ENCODE measurements at regions not wholly inside any gene's neighbourhood (a gene's known extent, or its start where the extent isn't known, plus 50 kb on each side); places are given as distances from the start of the nearest gene placed in this dataset.

DNA sequence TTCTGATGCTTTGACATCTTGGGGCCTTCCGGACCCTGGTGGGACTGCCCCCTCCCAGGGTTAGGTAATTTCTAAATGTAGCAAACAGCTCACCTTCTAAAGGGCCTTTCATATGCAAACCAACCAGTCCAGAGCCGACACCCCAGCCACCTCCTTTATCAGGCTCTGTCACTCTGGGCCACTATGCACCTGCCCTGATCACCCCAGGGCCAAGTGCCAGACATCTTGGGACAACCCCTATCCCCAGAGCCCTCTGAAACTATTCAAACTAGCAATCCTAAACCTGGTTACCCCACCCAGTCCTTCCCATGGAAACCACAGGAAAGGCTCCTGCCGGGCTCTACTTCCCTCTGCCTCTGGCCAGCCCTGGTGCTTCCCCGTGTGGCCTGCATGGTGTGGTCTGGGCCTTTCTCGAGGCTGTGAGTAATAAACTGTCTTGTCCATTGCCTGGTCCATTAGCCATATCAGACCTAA, 91.2 kb upstream of the TNRC6C start:
- no peaks in the 10 kb centered on the region for H3K27me3 ChIP-seq (ENCODE audit: control insufficient read depth in 1 of 2, insufficient read depth in 2 of 2, low read length in 2 of 2)
- Mint-ChIP-seq H3K27me3 (no peaks in the 10 kb centered on the region), H3K4me3 (no peak overlapping the region), H3K27ac (no peak overlapping the region), H3K9me3 (no peaks in the 10 kb centered on the region), H3K4me1 (ENCODE audit: low read depth) (peaks cover 32% of the 10 kb centered on the region), H3K36me3 (ENCODE audit: low read depth) (no peaks in the 10 kb centered on the region)
- TF ChIP-seq, protein P1, sequence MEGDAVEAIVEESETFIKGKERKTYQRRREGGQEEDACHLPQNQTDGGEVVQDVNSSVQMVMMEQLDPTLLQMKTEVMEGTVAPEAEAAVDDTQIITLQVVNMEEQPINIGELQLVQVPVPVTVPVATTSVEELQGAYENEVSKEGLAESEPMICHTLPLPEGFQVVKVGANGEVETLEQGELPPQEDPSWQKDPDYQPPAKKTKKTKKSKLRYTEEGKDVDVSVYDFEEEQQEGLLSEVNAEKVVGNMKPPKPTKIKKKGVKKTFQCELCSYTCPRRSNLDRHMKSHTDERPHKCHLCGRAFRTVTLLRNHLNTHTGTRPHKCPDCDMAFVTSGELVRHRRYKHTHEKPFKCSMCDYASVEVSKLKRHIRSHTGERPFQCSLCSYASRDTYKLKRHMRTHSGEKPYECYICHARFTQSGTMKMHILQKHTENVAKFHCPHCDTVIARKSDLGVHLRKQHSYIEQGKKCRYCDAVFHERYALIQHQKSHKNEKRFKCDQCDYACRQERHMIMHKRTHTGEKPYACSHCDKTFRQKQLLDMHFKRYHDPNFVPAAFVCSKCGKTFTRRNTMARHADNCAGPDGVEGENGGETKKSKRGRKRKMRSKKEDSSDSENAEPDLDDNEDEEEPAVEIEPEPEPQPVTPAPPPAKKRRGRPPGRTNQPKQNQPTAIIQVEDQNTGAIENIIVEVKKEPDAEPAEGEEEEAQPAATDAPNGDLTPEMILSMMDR (IDR thresholded peaks at IDR 0.05) = no peak
- ATAC-seq (ENCODE audit: poor library complexity) (no peak), DNase-seq (peak in 2 of 14 experiments; percentile 45 to 52)
- no peak overlapping the region for H3K4me3 ChIP-seq (ENCODE audit: low read length)
- no peak overlapping the region for H3K27ac ChIP-seq (ENCODE audit: low read depth in 1 of 2, low read length in 2 of 2)
- POLR2A ChIA-PET = no interaction called here
- no peaks in the 10 kb centered on the region for H3K36me3 ChIP-seq (ENCODE audit: insufficient read depth, low read length)
- H3K9me3 ChIP-seq (ENCODE audit: control insufficient read depth in 1 of 2, insufficient read depth in 1 of 2, low read length in 2 of 2) = no peaks in the 10 kb centered on the region
- H3K4me1 ChIP-seq (ENCODE audit: insufficient read depth, low read length) = peaks cover 47% of the 10 kb centered on the region
- intact Hi-C loops (cut with DNase I, micrococcal nuclease) = no loop called here
- CTCF ChIA-PET = no interaction called here

DNA sequence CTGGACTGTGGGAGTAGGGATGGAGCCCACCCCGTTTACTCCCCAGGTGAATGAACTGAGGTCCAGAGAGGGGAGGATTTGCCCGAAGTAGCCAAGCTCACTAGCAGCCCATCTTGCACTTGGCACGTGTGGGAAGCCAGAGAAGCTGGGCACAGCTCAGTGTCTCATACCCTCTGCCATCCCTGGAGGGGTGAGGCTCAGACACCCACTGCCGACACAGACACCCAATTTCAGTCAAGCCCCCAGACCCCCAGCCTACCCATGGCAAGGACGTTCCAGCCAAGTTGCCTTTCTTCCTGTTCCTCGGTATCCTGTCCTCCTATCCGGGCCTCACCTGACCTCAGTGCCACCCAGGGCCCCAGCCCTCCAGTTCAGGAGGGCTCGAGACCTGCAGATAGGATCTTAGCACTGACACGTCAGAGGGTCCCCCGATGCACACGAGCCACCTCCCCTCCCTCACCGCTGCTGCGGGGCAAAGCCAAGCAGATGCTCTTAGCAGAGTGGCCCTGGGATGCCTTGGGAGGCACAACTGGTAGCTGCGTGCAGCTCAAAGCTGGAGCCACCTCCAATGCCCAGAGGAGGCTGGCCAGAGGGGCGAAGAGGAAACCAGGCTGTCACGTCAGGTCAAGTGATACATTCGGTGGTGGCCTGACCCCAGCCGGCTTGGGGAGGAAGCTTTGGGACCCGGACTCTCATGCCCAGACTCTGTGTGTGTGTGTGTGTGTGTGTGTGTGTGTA, 90.4 kb upstream of the TNRC6C start:
- no peak overlapping the region for H3K4me3 Mint-ChIP-seq
- H3K36me3 ChIP-seq (ENCODE audit: insufficient read depth, low read length) = no peaks in the 10 kb centered on the region
- intact Hi-C loops (cut with DNase I, micrococcal nuclease) = no loop called here
- POLR2A ChIA-PET = no interaction called here
- peaks cover 55% of the 10 kb centered on the region for H3K4me1 ChIP-seq (ENCODE audit: insufficient read depth, low read length)
- peaks cover 40% of the 10 kb centered on the region for H3K4me1 Mint-ChIP-seq (ENCODE audit: low read depth)
- no peak for ATAC-seq (ENCODE audit: poor library complexity)
- H3K9me3 Mint-ChIP-seq = no peaks in the 10 kb centered on the region
- H3K27me3 ChIP-seq (ENCODE audit: control insufficient read depth in 1 of 2, insufficient read depth in 2 of 2, low read length in 2 of 2) = no peaks in the 10 kb centered on the region
- H3K4me3 ChIP-seq (ENCODE audit: low read length) = no peak overlapping the region
- H3K36me3 Mint-ChIP-seq (ENCODE audit: low read depth) = no peaks in the 10 kb centered on the region
- DNase-seq = no peak
- TF ChIP-seq, protein P1 (IDR thresholded peaks at IDR 0.05) = no peak
- no peaks in the 10 kb centered on the region for H3K27me3 Mint-ChIP-seq
- CTCF ChIA-PET = no interaction called here
- no peak overlapping the region for H3K27ac Mint-ChIP-seq
- H3K27ac ChIP-seq (ENCODE audit: low read depth in 1 of 2, low read length in 2 of 2) = no peak overlapping the region
- H3K9me3 ChIP-seq (ENCODE audit: control insufficient read depth in 1 of 2, insufficient read depth in 1 of 2, low read length in 2 of 2) = no peaks in the 10 kb centered on the region

DNA sequence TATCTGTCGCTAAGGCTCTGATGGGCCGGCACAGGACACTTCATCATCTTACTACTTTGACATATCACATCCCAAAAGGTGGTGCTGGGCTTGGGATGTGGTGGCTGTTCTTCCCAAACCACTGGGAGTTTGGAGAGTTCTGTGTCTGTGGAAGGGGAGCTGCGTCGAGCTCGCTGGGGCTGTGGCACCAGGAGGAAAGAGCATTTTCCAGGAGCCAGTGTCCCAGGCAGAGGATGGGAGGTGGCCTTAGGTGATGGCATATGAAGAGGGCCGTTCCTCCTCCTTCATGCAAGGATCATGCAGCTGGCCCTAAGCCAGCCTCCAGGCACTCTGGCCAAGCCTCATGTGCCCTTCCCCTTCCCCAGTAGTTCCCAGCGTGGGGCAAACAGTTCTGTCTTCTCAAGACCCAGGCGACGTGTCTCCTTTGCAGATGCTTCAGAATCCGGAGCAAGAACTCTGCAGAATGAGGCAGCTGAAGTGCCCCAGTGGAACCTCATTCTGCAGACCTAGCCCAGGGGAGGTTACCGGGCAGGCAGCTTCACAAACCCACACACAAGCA, 89.4 kb upstream of the TNRC6C start:
- ATAC-seq (ENCODE audit: poor library complexity) = no peak
- H3K27ac ChIP-seq (ENCODE audit: low read depth in 1 of 2, low read length in 2 of 2) = no peak overlapping the region
- ChIA-PET CTCF (interaction anchor here (1.0 kb wide), 1 partner anchor 1001 kb away, joined by 3 read pairs; the partner anchor contains the start of gene MGAT5B), POLR2A (interaction anchor here (0.6 to 3.0 kb wide), 3 partner anchors 12 to 103 kb away, joined by 3 to 15 read pairs (median 3); partner anchors contain the start of gene TNRC6C)
- intact Hi-C loops (cut with DNase I, micrococcal nuclease) = no loop called here
- H3K9me3 ChIP-seq (ENCODE audit: control insufficient read depth in 1 of 2, insufficient read depth in 1 of 2, low read length in 2 of 2) = no peaks in the 10 kb centered on the region
- Mint-ChIP-seq H3K27ac (no peak overlapping the region), H3K4me3 (no peak overlapping the region), H3K36me3 (ENCODE audit: low read depth) (no peaks in the 10 kb centered on the region), H3K4me1 (ENCODE audit: low read depth) (peaks cover 45% of the 10 kb centered on the region), H3K27me3 (no peaks in the 10 kb centered on the region), H3K9me3 (no peaks in the 10 kb centered on the region)
- DNase-seq = no peak
- no peaks in the 10 kb centered on the region for H3K36me3 ChIP-seq (ENCODE audit: insufficient read depth, low read length)
- no peak overlapping the region for H3K4me3 ChIP-seq (ENCODE audit: low read length)
- no peaks in the 10 kb centered on the region for H3K27me3 ChIP-seq (ENCODE audit: control insufficient read depth in 1 of 2, insufficient read depth in 2 of 2, low read length in 2 of 2)
- H3K4me1 ChIP-seq (ENCODE audit: insufficient read depth, low read length) = peaks cover 56% of the 10 kb centered on the region
- TF ChIP-seq, protein P1 (IDR thresholded peaks at IDR 0.05) = no peak
